Kidney epithelial cell (primary cell): ENCODE measurements at regions not wholly inside any gene's neighbourhood (a gene's known extent, or its start where the extent isn't known, plus 50 kb on each side); places are given as distances from the start of the nearest gene placed in this dataset.

Source experiments
- DNase-seq: peaks from one replicate; pipeline ENCODE4 v3.0.0-alpha.2; 2010; ENCODE audit warnings: low read depth
- H3K27me3 ChIP-seq: 2 replicates; pipeline ENCODE4 v1.6.0; 2011; ENCODE audit warnings: low read length; ENCODE audit not compliant: control insufficient read depth, insufficient read depth
- H3K36me3 ChIP-seq: 2 replicates; pipeline ENCODE4 v1.5.1; 2011; ENCODE audit warnings: low read length; ENCODE audit not compliant: control insufficient read depth, insufficient read depth
- H3K4me3 ChIP-seq: 2 replicates; pipeline ENCODE4 v1.5.1; 2011; ENCODE audit warnings: low read depth, mild to moderate bottlenecking, control low read depth, low read length
- TF ChIP-seq, protein P1 (sequence below): IDR thresholded peaks from 2 replicates; pipeline ENCODE4 v1.5.1; 2011; ENCODE audit warnings: mild to moderate bottlenecking, moderate library complexity, low read length, control low read depth, inconsistent platforms; ENCODE audit not compliant: insufficient read depth, poor library complexity, severe bottlenecking

DNA sequence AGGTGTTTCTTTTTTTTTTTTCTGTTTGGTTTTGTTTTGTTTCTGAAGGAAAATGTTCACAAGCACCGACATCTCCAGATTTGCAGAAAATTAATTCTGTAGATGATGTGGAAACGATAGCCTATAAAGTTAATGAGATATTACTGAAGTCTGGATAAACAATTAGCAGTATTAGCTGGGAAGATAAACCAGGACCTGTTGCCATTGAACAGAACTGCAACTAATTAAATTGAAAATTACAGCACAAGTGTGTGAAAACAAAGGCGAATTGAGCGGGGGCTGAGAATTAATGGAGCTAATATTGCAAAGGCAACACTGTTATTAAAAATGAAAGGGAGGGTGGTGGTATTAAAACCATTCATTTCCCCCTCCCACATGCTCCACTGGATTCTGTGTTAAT, 107.5 kb upstream of the AJAP1 start:
- TF ChIP-seq, protein P1, sequence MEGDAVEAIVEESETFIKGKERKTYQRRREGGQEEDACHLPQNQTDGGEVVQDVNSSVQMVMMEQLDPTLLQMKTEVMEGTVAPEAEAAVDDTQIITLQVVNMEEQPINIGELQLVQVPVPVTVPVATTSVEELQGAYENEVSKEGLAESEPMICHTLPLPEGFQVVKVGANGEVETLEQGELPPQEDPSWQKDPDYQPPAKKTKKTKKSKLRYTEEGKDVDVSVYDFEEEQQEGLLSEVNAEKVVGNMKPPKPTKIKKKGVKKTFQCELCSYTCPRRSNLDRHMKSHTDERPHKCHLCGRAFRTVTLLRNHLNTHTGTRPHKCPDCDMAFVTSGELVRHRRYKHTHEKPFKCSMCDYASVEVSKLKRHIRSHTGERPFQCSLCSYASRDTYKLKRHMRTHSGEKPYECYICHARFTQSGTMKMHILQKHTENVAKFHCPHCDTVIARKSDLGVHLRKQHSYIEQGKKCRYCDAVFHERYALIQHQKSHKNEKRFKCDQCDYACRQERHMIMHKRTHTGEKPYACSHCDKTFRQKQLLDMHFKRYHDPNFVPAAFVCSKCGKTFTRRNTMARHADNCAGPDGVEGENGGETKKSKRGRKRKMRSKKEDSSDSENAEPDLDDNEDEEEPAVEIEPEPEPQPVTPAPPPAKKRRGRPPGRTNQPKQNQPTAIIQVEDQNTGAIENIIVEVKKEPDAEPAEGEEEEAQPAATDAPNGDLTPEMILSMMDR, result no peak
- no peaks in the 10 kb centered on the region for H3K27me3 ChIP-seq
- no peaks in the 10 kb centered on the region for H3K36me3 ChIP-seq
- DNase-seq, result no peak
- no peak overlapping the region for H3K4me3 ChIP-seq

DNA sequence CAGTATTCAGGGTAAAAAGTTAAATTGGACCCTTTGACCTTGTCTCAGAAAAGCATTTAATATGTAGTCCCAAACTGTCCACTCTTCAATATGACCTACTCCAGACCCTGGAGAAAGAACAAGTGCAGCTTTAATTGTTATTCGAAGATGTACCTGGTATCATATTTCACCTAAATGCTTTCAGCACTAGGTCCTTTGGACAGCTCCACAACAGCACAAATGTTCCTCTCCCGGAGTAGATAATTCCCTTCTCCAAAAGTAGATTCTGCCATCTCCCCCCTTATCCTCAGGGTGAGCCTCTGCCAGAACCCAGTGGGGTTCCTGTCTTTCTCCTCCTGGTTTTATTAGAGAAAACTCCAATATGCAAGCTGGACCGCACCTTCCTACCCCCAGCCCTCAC, 104.5 kb upstream of the AJAP1 start:
- no peak overlapping the region for H3K4me3 ChIP-seq
- H3K27me3 ChIP-seq, result no peaks in the 10 kb centered on the region
- TF ChIP-seq, protein P1, result no peak
- DNase-seq, result no peak
- no peaks in the 10 kb centered on the region for H3K36me3 ChIP-seq

DNA sequence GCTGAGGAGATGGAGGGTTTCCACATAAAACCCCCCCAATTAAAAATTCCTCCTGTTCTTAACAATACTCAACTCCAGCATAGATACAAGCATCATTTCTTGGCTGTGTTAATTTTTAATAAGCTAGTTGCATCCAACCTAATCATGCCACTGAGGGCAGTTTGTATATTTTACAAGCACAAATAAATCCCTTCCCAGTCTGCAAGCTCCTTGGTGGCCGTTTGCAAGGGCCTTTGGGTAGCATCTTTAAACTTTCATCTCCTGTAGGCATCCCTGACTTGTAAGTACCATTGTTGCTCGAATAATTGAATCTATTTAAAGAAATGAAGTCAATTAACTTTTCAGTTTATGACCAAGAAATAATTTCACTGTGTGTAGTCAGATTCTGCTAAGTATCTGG, 103.5 kb upstream of the AJAP1 start:
- no peak for DNase-seq
- Histone ChIP-seq H3K27me3 (no peaks in the 10 kb centered on the region), H3K36me3 (no peaks in the 10 kb centered on the region), H3K4me3 (no peak overlapping the region)
- TF ChIP-seq, protein P1, result no peak

DNA sequence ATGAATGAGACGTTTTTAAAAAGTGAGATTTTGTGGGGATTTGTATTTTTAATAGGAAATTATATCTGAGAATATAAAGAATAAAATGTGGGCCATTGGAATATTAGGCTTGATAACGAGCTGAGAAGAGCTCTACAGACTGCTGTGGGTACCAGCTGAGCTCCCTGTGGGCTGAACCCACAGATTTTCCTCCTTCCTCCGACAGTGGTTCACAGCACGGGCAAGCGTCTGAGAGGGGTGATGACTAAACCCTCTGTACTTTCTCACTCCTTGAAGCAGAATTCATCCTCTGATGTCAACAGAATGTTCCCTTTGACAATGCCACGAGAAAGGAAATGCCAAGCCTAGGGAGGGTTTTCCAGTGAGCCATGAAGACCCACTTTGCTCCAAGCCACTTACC, 102.7 kb upstream of the AJAP1 start:
- TF ChIP-seq, protein P1, result no peak
- Histone ChIP-seq H3K36me3 (no peaks in the 10 kb centered on the region), H3K4me3 (no peak overlapping the region), H3K27me3 (no peaks in the 10 kb centered on the region)
- DNase-seq, result no peak

DNA sequence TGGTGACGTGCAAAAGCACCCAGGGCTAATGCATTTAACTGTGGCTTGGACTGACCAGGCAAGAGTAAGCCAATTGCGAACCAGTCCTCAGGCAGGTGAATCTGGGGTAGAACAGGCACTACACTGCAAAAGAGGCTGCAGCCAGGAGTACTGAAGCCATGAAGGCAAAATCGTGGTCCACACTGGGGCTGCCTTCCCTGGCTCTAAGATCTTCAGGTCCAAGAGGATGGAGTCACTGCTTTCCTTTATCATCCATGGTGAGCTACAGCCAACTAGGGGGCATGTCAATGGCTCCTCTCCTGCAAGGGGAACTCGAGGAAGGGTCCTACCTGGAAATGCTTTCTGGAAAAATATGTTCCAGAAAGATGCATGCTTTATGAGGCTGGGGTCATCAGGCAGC, 100.6 kb upstream of the AJAP1 start:
- Histone ChIP-seq H3K36me3 (no peaks in the 10 kb centered on the region), H3K27me3 (no peaks in the 10 kb centered on the region), H3K4me3 (no peak overlapping the region)
- DNase-seq, result no peak
- TF ChIP-seq, protein P1, result no peak

DNA sequence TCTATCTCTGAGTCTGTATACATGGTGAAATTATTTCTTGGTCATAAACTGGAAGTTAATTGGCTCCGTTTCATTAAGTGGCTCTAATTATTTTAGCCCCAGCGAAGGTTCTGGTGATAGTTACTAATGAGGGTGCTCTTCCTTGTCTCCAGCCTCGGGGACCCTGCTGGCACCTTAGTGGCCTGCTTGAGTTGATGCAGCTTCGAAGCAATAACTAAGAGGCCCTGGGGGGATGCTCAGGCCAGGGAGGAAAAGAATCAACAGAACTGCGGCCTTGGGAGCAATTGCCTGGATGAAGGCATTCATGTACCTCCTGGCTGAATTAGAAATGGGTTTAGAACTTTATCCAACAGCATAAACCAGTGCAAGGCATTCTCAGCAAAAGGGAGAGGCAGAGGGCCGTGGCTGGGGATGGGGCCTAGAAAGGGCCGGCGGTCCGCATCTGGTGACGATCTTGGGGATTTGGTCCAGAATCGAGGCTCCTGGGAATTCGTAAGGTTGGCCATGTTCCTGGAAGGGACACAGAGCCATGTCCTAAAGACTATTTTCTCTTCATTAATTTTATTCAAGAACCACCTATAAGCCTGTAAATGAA, 100.0 kb upstream of the AJAP1 start:
- H3K36me3 ChIP-seq, result no peaks in the 10 kb centered on the region
- TF ChIP-seq, protein P1, result no peak
- H3K27me3 ChIP-seq, result no peaks in the 10 kb centered on the region
- DNase-seq, result no peak
- no peak overlapping the region for H3K4me3 ChIP-seq
